ENCODE measurements at regions not wholly inside any gene's neighbourhood (a gene's known extent, or its start where the extent isn't known, plus 50 kb on each side); places are given as distances from the start of the nearest gene placed in this dataset.

GRCh38 chr2:147609301-147609700 is 235.5 kb upstream of the ACVR2A start:
- Histone ChIP-seq H4K8ac (replicated peaks; ENCODE audit: insufficient read length, low read depth, low read length) (no peak overlapping the region), H2BK120ac (ENCODE audit: low read depth, low read length, poor library complexity, severe bottlenecking) (no peak overlapping the region), H3K9me3 (ENCODE audit: control insufficient read depth, low read depth, low read length) (no peaks in the 10 kb centered on the region), H3K56ac (ENCODE audit: insufficient read length, low read depth, low read length) (no peak overlapping the region), H3K23me2 (ENCODE audit: insufficient read length, low read depth, low read length, poor library complexity, severe bottlenecking) (no peaks in the 10 kb centered on the region), H2BK12ac (ENCODE audit: insufficient read length, low read depth, low read length) (no peak overlapping the region), H4K91ac (ENCODE audit: insufficient read length, low read depth, low read length) (no peak overlapping the region), H3K4ac (ENCODE audit: low read depth, low read length) (no peak overlapping the region), H2BK15ac (ENCODE audit: low read depth, low read length) (no peak overlapping the region), H3K79me1 (ENCODE audit: insufficient read depth, low read depth, low read length, poor library complexity, severe bottlenecking) (no peaks in the 10 kb centered on the region), H3K27me3 (ENCODE audit: insufficient read depth, low read length) (no peaks in the 10 kb centered on the region), H3K23ac (ENCODE audit: insufficient read length, low read depth, low read length) (no peak overlapping the region), H4K5ac (ENCODE audit: insufficient read length, low read depth, low read length) (no peak overlapping the region), H3K4me1 (ENCODE audit: insufficient read depth, low read length) (no peaks in the 10 kb centered on the region), H2AFZ (ENCODE audit: low read length) (no peak overlapping the region), H3K18ac (ENCODE audit: insufficient read length, low read depth, low read length) (no peak overlapping the region), H3K9ac (ENCODE audit: extremely low read depth, insufficient read length, low read length) (no peak overlapping the region), H2BK5ac (ENCODE audit: insufficient read length, low read length) (no peak overlapping the region), H2BK20ac (ENCODE audit: low read depth, low read length, poor library complexity, severe bottlenecking) (no peak overlapping the region), H3K79me2 (ENCODE audit: insufficient read depth, low read length) (no peaks in the 10 kb centered on the region), H2AK5ac (ENCODE audit: insufficient read length, low read length) (no peak overlapping the region), H3K4me2 (ENCODE audit: insufficient read depth, insufficient read length, low read length) (no peak overlapping the region), H3K27ac (ENCODE audit: insufficient read length, low read depth, low read length) (no peak overlapping the region), H3T11ph (ENCODE audit: low read length) (no peak overlapping the region), H3K14ac (ENCODE audit: insufficient read depth, low read length) (no peak overlapping the region), H4K20me1 (ENCODE audit: control insufficient read depth, insufficient read depth, insufficient read length) (no peaks in the 10 kb centered on the region)
- no CpG with 5 or more reads among the region's 3 CpGs for WGBS (ENCODE audit: extremely low coverage, insufficient read length, low lambda C conversion rate)
- Mint-ChIP-seq H3K4me1 (peaks cover 16 to 17% of the 10 kb centered on the region in 2 experiments), H3K9me3 (no peaks in the 10 kb centered on the region), H3K27me3 (ENCODE audit: low read depth) (no peaks in the 10 kb centered on the region), H3K27ac (no peak overlapping the region), H3K36me3 (ENCODE audit: insufficient read depth in 1 of 3, low read depth in 3 of 3) (no peaks in the 10 kb centered on the region; a peak in 2 of 7 replicates), H3K4me3 (no peak overlapping the region)
- TF ChIP-seq, protein P1, sequence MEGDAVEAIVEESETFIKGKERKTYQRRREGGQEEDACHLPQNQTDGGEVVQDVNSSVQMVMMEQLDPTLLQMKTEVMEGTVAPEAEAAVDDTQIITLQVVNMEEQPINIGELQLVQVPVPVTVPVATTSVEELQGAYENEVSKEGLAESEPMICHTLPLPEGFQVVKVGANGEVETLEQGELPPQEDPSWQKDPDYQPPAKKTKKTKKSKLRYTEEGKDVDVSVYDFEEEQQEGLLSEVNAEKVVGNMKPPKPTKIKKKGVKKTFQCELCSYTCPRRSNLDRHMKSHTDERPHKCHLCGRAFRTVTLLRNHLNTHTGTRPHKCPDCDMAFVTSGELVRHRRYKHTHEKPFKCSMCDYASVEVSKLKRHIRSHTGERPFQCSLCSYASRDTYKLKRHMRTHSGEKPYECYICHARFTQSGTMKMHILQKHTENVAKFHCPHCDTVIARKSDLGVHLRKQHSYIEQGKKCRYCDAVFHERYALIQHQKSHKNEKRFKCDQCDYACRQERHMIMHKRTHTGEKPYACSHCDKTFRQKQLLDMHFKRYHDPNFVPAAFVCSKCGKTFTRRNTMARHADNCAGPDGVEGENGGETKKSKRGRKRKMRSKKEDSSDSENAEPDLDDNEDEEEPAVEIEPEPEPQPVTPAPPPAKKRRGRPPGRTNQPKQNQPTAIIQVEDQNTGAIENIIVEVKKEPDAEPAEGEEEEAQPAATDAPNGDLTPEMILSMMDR (conservative IDR thresholded peaks at IDR 0.05) = no peak
- DNase-seq = no peak
